H9 (cell line): ENCODE measurements at regions not wholly inside any gene's neighbourhood (a gene's known extent, or its start where the extent isn't known, plus 50 kb on each side); places are given as distances from the start of the nearest gene placed in this dataset.

Source experiments
- DNase-seq: peaks from one replicate; pipeline ENCODE4 v3.0.0-alpha.2; 2017
- H2AFZ ChIP-seq: one replicate; pipeline ENCODE4 v1.6.1; 2013; ENCODE audit warnings: mild to moderate bottlenecking, low read length, control low read depth, moderate library complexity
- H2AK5ac ChIP-seq: 2 replicates; pipeline ENCODE4 v1.6.1; 2013; ENCODE audit warnings: low read length, control low read depth, mixed read lengths; ENCODE audit not compliant: insufficient read length
- H2BK120ac ChIP-seq: one replicate; pipeline ENCODE4 v1.6.1; 2013; ENCODE audit warnings: low read depth, mild to moderate bottlenecking, low read length, control low read depth, inconsistent platforms; ENCODE audit not compliant: poor library complexity, severe bottlenecking
- H2BK12ac ChIP-seq: 2 replicates; pipeline ENCODE4 v1.6.1; 2013; ENCODE audit warnings: low read length, control low read depth, mixed read lengths, low read depth; ENCODE audit not compliant: insufficient read length
- H2BK15ac ChIP-seq: 2 replicates; pipeline ENCODE4 v1.6.1; 2013; ENCODE audit warnings: low read depth, low read length, control low read depth
- H2BK20ac ChIP-seq: one replicate; pipeline ENCODE4 v1.6.1; 2013; ENCODE audit warnings: low read depth, mild to moderate bottlenecking, low read length, control low read depth, inconsistent platforms; ENCODE audit not compliant: poor library complexity, severe bottlenecking
- H2BK5ac ChIP-seq: 2 replicates; pipeline ENCODE4 v1.6.1; 2013; ENCODE audit warnings: low read length, control low read depth, mixed read lengths; ENCODE audit not compliant: insufficient read length
- H3K14ac ChIP-seq: 2 replicates; pipeline ENCODE4 v1.6.1; 2013; ENCODE audit warnings: low read length, control low read depth; ENCODE audit not compliant: insufficient read depth
- H3K18ac ChIP-seq: 2 replicates; pipeline ENCODE4 v1.6.1; 2013; ENCODE audit warnings: low read depth, mild to moderate bottlenecking, mixed read lengths, low read length, control low read depth; ENCODE audit not compliant: insufficient read length
- H3K23ac ChIP-seq: 2 replicates; pipeline ENCODE4 v1.6.1; 2013; ENCODE audit warnings: low read length, control low read depth, mixed read lengths, low read depth; ENCODE audit not compliant: insufficient read length
- H3K23me2 ChIP-seq: 2 replicates; pipeline ENCODE4 v1.6.1; 2013; ENCODE audit warnings: low read depth, mild to moderate bottlenecking, mixed read lengths, low read length, control low read depth; ENCODE audit not compliant: insufficient read length, poor library complexity, severe bottlenecking
- H3K27ac ChIP-seq: 2 replicates; pipeline ENCODE4 v1.5.1; 2013; ENCODE audit warnings: low read length, control low read depth, mixed read lengths, low read depth; ENCODE audit not compliant: insufficient read length
- H3K27me3 ChIP-seq: 2 replicates; pipeline ENCODE4 v1.6.1; 2013; ENCODE audit warnings: low read length, control low read depth, inconsistent platforms; ENCODE audit not compliant: insufficient read depth
- H3K4ac ChIP-seq: 2 replicates; pipeline ENCODE4 v1.6.1; 2013; ENCODE audit warnings: low read depth, mild to moderate bottlenecking, control low read depth, inconsistent platforms, low read length, moderate library complexity
- H3K4me1 ChIP-seq: 2 replicates; pipeline ENCODE4 v1.6.1; 2013; ENCODE audit warnings: low read length, control low read depth, inconsistent platforms; ENCODE audit not compliant: insufficient read depth
- H3K4me2 ChIP-seq: 2 replicates; pipeline ENCODE4 v1.6.1; 2013; ENCODE audit warnings: low read length, control low read depth, mixed read lengths; ENCODE audit not compliant: insufficient read length, insufficient read depth
- H3K56ac ChIP-seq: 2 replicates; pipeline ENCODE4 v1.6.1; 2013; ENCODE audit warnings: low read depth, mild to moderate bottlenecking, mixed read lengths, low read length, control low read depth; ENCODE audit not compliant: insufficient read length
- H3K79me1 ChIP-seq: 2 replicates; pipeline ENCODE4 v1.6.1; 2013; ENCODE audit warnings: low read depth, mild to moderate bottlenecking, moderate library complexity, low read length, control low read depth, inconsistent platforms; ENCODE audit not compliant: insufficient read depth, poor library complexity, severe bottlenecking
- H3K79me2 ChIP-seq: 2 replicates; pipeline ENCODE4 v1.6.1; 2013; ENCODE audit warnings: low read length, control low read depth, inconsistent platforms; ENCODE audit not compliant: insufficient read depth
- H3K9ac ChIP-seq: 2 replicates; pipeline ENCODE4 v1.6.1; 2013; ENCODE audit warnings: low read length, control low read depth, mixed read lengths; ENCODE audit not compliant: insufficient read length; ENCODE audit errors: extremely low read depth
- H3K9me3 ChIP-seq: one replicate; pipeline ENCODE4 v1.6.1; 2013; ENCODE audit warnings: low read depth, low read length, inconsistent platforms; ENCODE audit not compliant: control insufficient read depth
- H3T11ph ChIP-seq: one replicate; pipeline ENCODE4 v1.6.1; 2013; ENCODE audit warnings: mild to moderate bottlenecking, low read length, control low read depth, inconsistent platforms
- H4K20me1 ChIP-seq: one replicate; pipeline ENCODE4 v1.6.1; 2013; ENCODE audit not compliant: control insufficient read depth, insufficient read length, insufficient read depth
- H4K5ac ChIP-seq: 2 replicates; pipeline ENCODE4 v1.6.1; 2013; ENCODE audit warnings: low read depth, mild to moderate bottlenecking, mixed read lengths, low read length, control low read depth; ENCODE audit not compliant: insufficient read length
- H4K8ac ChIP-seq: replicated peaks from 2 replicates; pipeline ENCODE4 v1.6.1; 2013; ENCODE audit warnings: low read length, control low read depth, mixed read lengths, low read depth; ENCODE audit not compliant: insufficient read length
- H4K91ac ChIP-seq: 2 replicates; pipeline ENCODE4 v1.6.1; 2013; ENCODE audit warnings: low read depth, mild to moderate bottlenecking, moderate library complexity, mixed read lengths, low read length, control low read depth; ENCODE audit not compliant: insufficient read length
- H3K27ac Mint-ChIP-seq, 3 experiments: 2 replicates in 2 of 3; 3 replicates in 1 of 3; pipeline ENCODE4 v1.8.0; 2020 to 2021; ENCODE audit warnings: mixed read lengths in 3 of 3, mild to moderate bottlenecking in 1 of 3, moderate library complexity in 1 of 3
- H3K27me3 Mint-ChIP-seq: 2 replicates; pipeline ENCODE4 v1.8.0; 2021; ENCODE audit warnings: low read depth, mild to moderate bottlenecking, moderate library complexity, mixed read lengths
- H3K36me3 Mint-ChIP-seq, 3 experiments: 2 replicates in 2 of 3; 3 replicates in 1 of 3; pipeline ENCODE4 v1.8.0; 2020 to 2021; ENCODE audit warnings: low read depth in 3 of 3, mixed read lengths in 3 of 3; ENCODE audit not compliant: insufficient read depth in 1 of 3
- H3K4me1 Mint-ChIP-seq, 2 experiments: 2 replicates each; pipeline ENCODE4 v1.8.0; 2020; ENCODE audit warnings: mixed read lengths in 2 of 2
- H3K4me3 Mint-ChIP-seq, 2 experiments: 2 replicates in 1 of 2; 3 replicates in 1 of 2; pipeline ENCODE4 v1.8.0; 2020 to 2021; ENCODE audit warnings: mild to moderate bottlenecking in 2 of 2, mixed read lengths in 2 of 2, moderate library complexity in 1 of 2
- H3K9me3 Mint-ChIP-seq, 2 experiments: 2 replicates in 1 of 2; 3 replicates in 1 of 2; pipeline ENCODE4 v1.8.0; 2020; ENCODE audit warnings: mild to moderate bottlenecking in 2 of 2, mixed read lengths in 2 of 2, moderate library complexity in 1 of 2
- CTCF ChIP-seq: fragments of 200-600 bp; sonication (generic); conservative IDR thresholded peaks from 3 replicates; pipeline ENCODE4 v1.8.0; 2021; ENCODE audit warnings: antibody characterized with exemption, mild to moderate bottlenecking
- WGBS: extraction: QIAGEN DNeasy Blood & Tissue Kit; methylation state at CpG from one replicate; pipeline ENCODE4 v1.1.7; 2013; ENCODE audit warnings: missing lambda C conversion rate, low lambda C conversion rate, mixed read lengths; ENCODE audit not compliant: insufficient read length; ENCODE audit errors: extremely low coverage; 5-methylcytosine and 5-hydroxymethylcytosine counted together

- Histone ChIP-seq H4K20me1 (no peaks in the 10 kb centered on the region), H3K18ac (no peak overlapping the region), H3K9me3 (no peaks in the 10 kb centered on the region), H3T11ph (no peak overlapping the region), H2BK12ac (no peak overlapping the region), H2BK20ac (no peak overlapping the region), H3K4ac (no peak overlapping the region), H4K5ac (no peak overlapping the region), H3K27me3 (no peaks in the 10 kb centered on the region), H3K23ac (no peak overlapping the region), H2BK120ac (no peak overlapping the region), H3K79me1 (no peaks in the 10 kb centered on the region), H4K8ac (no peak overlapping the region), H3K4me1 (no peaks in the 10 kb centered on the region), H2BK5ac (no peak overlapping the region), H3K79me2 (no peaks in the 10 kb centered on the region), H3K56ac (no peak overlapping the region), H2BK15ac (no peak overlapping the region), H2AFZ (no peak overlapping the region), H3K23me2 (no peaks in the 10 kb centered on the region), H3K14ac (no peak overlapping the region), H4K91ac (no peak overlapping the region), H2AK5ac (no peak overlapping the region), H3K4me2 (no peak overlapping the region), H3K27ac (no peak overlapping the region), H3K9ac (no peak overlapping the region)
- H3K27me3 Mint-ChIP-seq, result no peaks in the 10 kb centered on the region
- H3K36me3 Mint-ChIP-seq, result peaks cover 0 to 2% (median 0%) of the 10 kb centered on the region in 3 experiments; a peak in 1 of 7 replicates
- peaks cover 0 to 4% of the 10 kb centered on the region in 2 experiments; a peak in 3 of 4 replicates for H3K4me1 Mint-ChIP-seq
- no peak overlapping the region for H3K4me3 Mint-ChIP-seq
- H3K9me3 Mint-ChIP-seq, result no peaks in the 10 kb centered on the region; a peak in 1 of 5 replicates
- no peak for TF ChIP-seq CTCF
- DNase-seq, result no peak
- H3K27ac Mint-ChIP-seq, result no peak overlapping the region
- no CpG with 5 or more reads among the region's 10 CpGs for WGBS
These were observed 733.6 kb downstream of the GALR1 start for GRCh38 chr18:77983270-77983669.
